DND-41 (cell line): ENCODE measurements at regions not wholly inside any gene's neighbourhood (a gene's known extent, or its start where the extent isn't known, plus 50 kb on each side); places are given as distances from the start of the nearest gene placed in this dataset.

ENCODE experiments used
- CTCF ChIP-seq: IDR thresholded peaks from 2 replicates; pipeline ENCODE4 v1.5.1; 2012; ENCODE audit warnings: borderline replicate concordance, low read length, moderate library complexity, mild to moderate bottlenecking; ENCODE audit not compliant: poor library complexity, severe bottlenecking; ENCODE audit errors: extremely low read depth
- EZH2 ChIP-seq: IDR thresholded peaks from 3 replicates; pipeline ENCODE4 v1.6.1; 2012; ENCODE audit warnings: borderline replicate concordance, low read depth, mild to moderate bottlenecking, moderate library complexity, low read length, inconsistent platforms; ENCODE audit not compliant: severe bottlenecking

GRCh38 chr14:106199097-106199496, 672.7 kb downstream of the TMEM121 start:
- TF ChIP-seq CTCF (no peak), EZH2 (no peak)
